Testis (tissue), 2 donors: ENCODE measurements at regions not wholly inside any gene's neighbourhood (a gene's known extent, or its start where the extent isn't known, plus 50 kb on each side); places are given as distances from the start of the nearest gene placed in this dataset.

ENCODE experiments used
- POLR2A ChIP-seq: fragments of 450-650 bp; IDR thresholded peaks from one replicate; pipeline ENCODE4 v1.6.1; 2017; ENCODE audit warnings: antibody characterized with exemption, mild to moderate bottlenecking, moderate library complexity
- TF ChIP-seq, protein P1 (sequence below), 3 experiments: fragments of 450-650 bp in 2 of 3; fragments of 200-600 bp in 1 of 3; sonication (generic) in 1 of 3; IDR thresholded peaks; one replicate each; pipeline ENCODE4 v1.5.1; 2016 to 2019; ENCODE audit warnings: antibody characterized with exemption in 3 of 3, mild to moderate bottlenecking in 2 of 3, moderate library complexity in 1 of 3

DNA sequence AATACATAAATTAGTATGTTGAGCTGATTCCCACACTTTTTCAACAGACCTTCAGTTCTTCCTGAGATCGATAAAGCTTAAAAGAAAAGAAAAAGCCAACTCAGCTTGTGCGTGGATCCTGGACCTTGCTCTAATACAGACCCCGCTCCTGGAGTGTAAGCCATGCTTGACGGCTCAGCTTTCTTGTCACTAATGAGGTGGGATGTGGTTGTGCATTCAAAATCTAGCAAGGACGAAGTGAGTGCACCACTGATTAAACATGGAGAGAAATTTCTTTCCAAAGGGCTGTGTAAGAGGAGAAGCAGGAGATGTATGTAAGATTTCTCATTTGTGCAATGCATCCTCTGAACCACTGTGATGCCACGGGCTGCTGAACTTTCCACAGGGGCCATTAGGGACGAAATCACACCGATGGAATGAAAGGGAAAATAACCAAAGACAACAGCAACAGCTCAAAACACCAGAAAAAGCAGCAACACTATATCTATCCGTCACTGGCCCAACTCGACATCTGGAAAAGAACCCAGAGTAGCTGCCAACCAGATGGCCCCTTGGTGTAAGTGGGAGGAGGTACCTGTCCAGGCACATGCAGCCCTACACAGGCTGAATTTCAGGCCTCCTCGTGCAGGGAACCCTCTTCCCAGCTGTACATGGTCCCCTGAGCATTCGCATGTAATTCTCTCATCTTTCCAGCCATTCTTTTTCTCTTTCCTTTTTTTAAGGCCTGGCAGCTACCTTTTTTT is 178.9 kb downstream of the SREK1 start:
- TF ChIP-seq, protein P1, sequence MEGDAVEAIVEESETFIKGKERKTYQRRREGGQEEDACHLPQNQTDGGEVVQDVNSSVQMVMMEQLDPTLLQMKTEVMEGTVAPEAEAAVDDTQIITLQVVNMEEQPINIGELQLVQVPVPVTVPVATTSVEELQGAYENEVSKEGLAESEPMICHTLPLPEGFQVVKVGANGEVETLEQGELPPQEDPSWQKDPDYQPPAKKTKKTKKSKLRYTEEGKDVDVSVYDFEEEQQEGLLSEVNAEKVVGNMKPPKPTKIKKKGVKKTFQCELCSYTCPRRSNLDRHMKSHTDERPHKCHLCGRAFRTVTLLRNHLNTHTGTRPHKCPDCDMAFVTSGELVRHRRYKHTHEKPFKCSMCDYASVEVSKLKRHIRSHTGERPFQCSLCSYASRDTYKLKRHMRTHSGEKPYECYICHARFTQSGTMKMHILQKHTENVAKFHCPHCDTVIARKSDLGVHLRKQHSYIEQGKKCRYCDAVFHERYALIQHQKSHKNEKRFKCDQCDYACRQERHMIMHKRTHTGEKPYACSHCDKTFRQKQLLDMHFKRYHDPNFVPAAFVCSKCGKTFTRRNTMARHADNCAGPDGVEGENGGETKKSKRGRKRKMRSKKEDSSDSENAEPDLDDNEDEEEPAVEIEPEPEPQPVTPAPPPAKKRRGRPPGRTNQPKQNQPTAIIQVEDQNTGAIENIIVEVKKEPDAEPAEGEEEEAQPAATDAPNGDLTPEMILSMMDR (IDR thresholded peaks at IDR 0.05): no peak
- no peak for TF ChIP-seq POLR2A
